ENCODE measurements at regions not wholly inside any gene's neighbourhood (a gene's known extent, or its start where the extent isn't known, plus 50 kb on each side); places are given as distances from the start of the nearest gene placed in this dataset.

GRCh38 chr4:104393655-104394324, 100.9 kb downstream of the CXXC4 start:
- intact Hi-C loops (cut with DNase I; ENCODE audit: low total_unique reads), result no loop called here
- TF ChIP-seq POLR2A (IDR thresholded peaks at IDR 0.05) (no peak), POLR2AphosphoS5 (IDR thresholded peaks at IDR 0.05) (no peak), EP300 (IDR thresholded peaks at IDR 0.05; ENCODE audit: low read depth) (no peak), CTCF (IDR thresholded peaks at IDR 0.05) (no peak)
- DNase-seq, result no peak
- WGBS, 2 donors (ENCODE audit: low coverage in 1 of 2), result 51 to 53% methylated on average over 3 of the region's 3 CpGs
- H3K27ac ChIP-seq, result no peak overlapping the region
- H3K36me3 ChIP-seq, result no peaks in the 10 kb centered on the region
- H3K9me3 ChIP-seq, result no peaks in the 10 kb centered on the region
- in situ Hi-C loops (cut with MboI; ENCODE audit: low pct_ligation_motif_present in 1 of 4, low pct_unique_long_range_greater_than_20kb in 1 of 4, low sequenced_read_pairs in 3 of 4), result no loop called here
- H3K4me3 ChIP-seq, result no peak overlapping the region
- no peaks in the 10 kb centered on the region for H3K27me3 ChIP-seq
- H3K4me1 ChIP-seq, result peaks cover 0 to 14% (median 2%) of the 10 kb centered on the region in 4 donors

- TF ChIP-seq EP300 (IDR thresholded peaks at IDR 0.05; ENCODE audit: low read depth) (no peak), POLR2AphosphoS5 (IDR thresholded peaks at IDR 0.05) (no peak), POLR2A (IDR thresholded peaks at IDR 0.05) (no peak), CTCF (IDR thresholded peaks at IDR 0.05) (no peak)
- H3K4me3 ChIP-seq, result no peak overlapping the region
- H3K27me3 ChIP-seq, result no peaks in the 10 kb centered on the region
- 64 to 100% methylated on average over 1 of the region's 1 CpG for WGBS, 2 donors (ENCODE audit: low coverage in 1 of 2)
- no peak overlapping the region for H3K27ac ChIP-seq
- H3K9me3 ChIP-seq, result no peaks in the 10 kb centered on the region
- DNase-seq, result no peak
- in situ Hi-C loops (cut with MboI; ENCODE audit: low pct_ligation_motif_present in 1 of 4, low pct_unique_long_range_greater_than_20kb in 1 of 4, low sequenced_read_pairs in 3 of 4) (no loop called here), intact Hi-C loops (cut with DNase I; ENCODE audit: low total_unique reads) (no loop called here)
- peaks cover 0 to 5% (median 0%) of the 10 kb centered on the region in 4 donors for H3K4me1 ChIP-seq
- no peaks in the 10 kb centered on the region for H3K36me3 ChIP-seq
Measured at GRCh38 chr4:104385713-104386112, 109.0 kb downstream of the CXXC4 start.

- intact Hi-C loops (cut with DNase I; ENCODE audit: low total_unique reads) (no loop called here), in situ Hi-C loops (cut with MboI; ENCODE audit: low pct_ligation_motif_present in 1 of 4, low pct_unique_long_range_greater_than_20kb in 1 of 4, low sequenced_read_pairs in 3 of 4) (no loop called here)
- Histone ChIP-seq H3K27me3 (no peaks in the 10 kb centered on the region), H3K4me3 (no peak overlapping the region), H3K36me3 (no peaks in the 10 kb centered on the region), H3K4me1 (peaks cover 0 to 5% (median 0%) of the 10 kb centered on the region in 4 donors), H3K9me3 (no peaks in the 10 kb centered on the region), H3K27ac (no peak overlapping the region)
- 95 to 97% methylated on average over 5 of the region's 5 CpGs for WGBS, 2 donors (ENCODE audit: low coverage in 1 of 2)
- no peak for TF ChIP-seq POLR2A (IDR thresholded peaks at IDR 0.05)
- no peak for TF ChIP-seq POLR2AphosphoS5 (IDR thresholded peaks at IDR 0.05)
- no peak for TF ChIP-seq EP300 (IDR thresholded peaks at IDR 0.05; ENCODE audit: low read depth)
- no peak for TF ChIP-seq CTCF (IDR thresholded peaks at IDR 0.05)
- DNase-seq, result no peak
Measured at GRCh38 chr4:104382961-104383360, 111.7 kb downstream of the CXXC4 start.

GRCh38 chr4:104381729-104382128, 113.0 kb downstream of the CXXC4 start:
- Histone ChIP-seq H3K4me1 (peaks cover 0 to 5% (median 0%) of the 10 kb centered on the region in 4 donors), H3K27ac (no peak overlapping the region), H3K36me3 (no peaks in the 10 kb centered on the region), H3K9me3 (no peaks in the 10 kb centered on the region), H3K4me3 (no peak overlapping the region), H3K27me3 (no peaks in the 10 kb centered on the region)
- 38 to 56% methylated on average over 1 of the region's 1 CpG for WGBS, 2 donors (ENCODE audit: low coverage in 1 of 2)
- intact Hi-C loops (cut with DNase I; ENCODE audit: low total_unique reads), result no loop called here
- in situ Hi-C loops (cut with MboI; ENCODE audit: low pct_ligation_motif_present in 1 of 4, low pct_unique_long_range_greater_than_20kb in 1 of 4, low sequenced_read_pairs in 3 of 4), result no loop called here
- no peak for TF ChIP-seq CTCF (IDR thresholded peaks at IDR 0.05)
- no peak for TF ChIP-seq POLR2AphosphoS5 (IDR thresholded peaks at IDR 0.05)
- no peak for TF ChIP-seq POLR2A (IDR thresholded peaks at IDR 0.05)
- TF ChIP-seq EP300 (IDR thresholded peaks at IDR 0.05; ENCODE audit: low read depth), result no peak
- no peak for DNase-seq

Data from transverse colon (tissue), 4 donors.